Vagina (tissue), 2 donors: ENCODE measurements at regions not wholly inside any gene's neighbourhood (a gene's known extent, or its start where the extent isn't known, plus 50 kb on each side); places are given as distances from the start of the nearest gene placed in this dataset.
"Not testable (repeated sequence)": the region's sequence is repeated elsewhere in the genome, so short reads cannot be mapped to it uniquely, and the experiment has no call there.

Experiments used
- DNase-seq, 2 donors: peaks; one replicate each; pipeline ENCODE4 v3.0.0-alpha.2; 2017; ENCODE audit errors: extremely low spot score in 2 of 2
- H3K27ac ChIP-seq: fragments of 200-600 bp; sonication (generic); one replicate; pipeline ENCODE4 v1.5.1; 2019
- H3K27me3 ChIP-seq: fragments of 200-600 bp; sonication (generic); one replicate; pipeline ENCODE4 v1.5.1; 2019
- H3K36me3 ChIP-seq, 2 donors: fragments of 200-600 bp; sonication (generic); one replicate each; pipeline ENCODE4 v1.5.1; 2017 to 2019
- H3K4me1 ChIP-seq: fragments of 200-600 bp; sonication (generic); one replicate; pipeline ENCODE4 v1.5.1; 2019
- H3K4me3 ChIP-seq, 2 donors: fragments of 200-600 bp; sonication (generic); 1 replicate in 1 of 2; 2 replicates in 1 of 2; pipeline ENCODE4 v1.5.1; 2016 to 2019
- H3K9me3 ChIP-seq: fragments of 200-600 bp; sonication (generic); one replicate; pipeline ENCODE4 v1.5.1; 2019
- POLR2A ChIP-seq, 2 donors: fragments of 450-650 bp; IDR thresholded peaks; one replicate each; pipeline ENCODE4 v1.6.1; 2017; ENCODE audit warnings: antibody characterized with exemption in 2 of 2, mild to moderate bottlenecking in 2 of 2, moderate library complexity in 2 of 2
- POLR2AphosphoS5 ChIP-seq, 2 donors: sonication (generic); formaldehyde crosslinking; IDR thresholded peaks; one replicate each; pipeline ENCODE4 v1.9.0; 2017; ENCODE audit warnings: antibody characterized with exemption in 2 of 2, mild to moderate bottlenecking in 2 of 2, low read depth in 1 of 2; ENCODE audit not compliant: insufficient read depth in 1 of 2
- intact Hi-C: fragments of 100-400 bp; cut with DNase I; formaldehyde crosslinking; loops from one replicate; pipeline ENCODE4 v1.15.1; 2023
- TF ChIP-seq, protein P1 (sequence below), 3 experiments: fragments of 450-650 bp in 2 of 3; fragments of 200-600 bp in 1 of 3; sonication (generic) in 1 of 3; IDR thresholded peaks; one replicate each; pipeline ENCODE4 v1.5.1; 2017 to 2019; ENCODE audit warnings: antibody characterized with exemption in 3 of 3, mild to moderate bottlenecking in 2 of 3, moderate library complexity in 2 of 3

DNA sequence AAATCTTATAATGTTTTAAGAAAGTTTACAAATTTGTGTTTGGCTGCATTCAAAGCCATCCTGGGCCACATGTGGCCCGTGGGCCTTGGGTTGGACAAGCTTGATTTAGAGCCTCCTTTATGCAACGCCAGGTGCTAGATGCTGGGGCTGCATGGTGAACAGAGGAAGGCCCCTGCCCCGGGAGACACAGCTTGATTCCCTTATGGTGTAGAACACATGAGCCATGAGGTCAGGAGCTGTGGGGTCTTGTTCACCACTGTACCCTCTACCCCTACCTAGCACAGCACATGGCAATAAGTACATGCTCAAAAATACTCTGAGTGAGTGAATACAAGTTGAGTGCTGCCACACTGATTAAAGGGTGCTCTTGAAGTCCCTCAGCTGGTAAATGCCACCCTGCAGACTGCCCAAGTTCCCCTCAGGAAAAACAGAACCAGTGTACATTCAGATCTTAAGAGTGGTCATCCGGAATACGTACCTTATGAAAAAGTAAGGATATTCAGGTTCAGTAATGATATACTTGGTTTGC, 71.9 kb downstream of the ARRDC3 start:
- Histone ChIP-seq H3K27ac (peak overlapping the region; percentile 64), H3K4me1 (peaks cover 37% of the 10 kb centered on the region), H3K36me3 (no peaks in the 10 kb centered on the region), H3K4me3 (no peak overlapping the region), H3K27me3 (no peaks in the 10 kb centered on the region), H3K9me3 (no peaks in the 10 kb centered on the region)
- TF ChIP-seq POLR2A (IDR thresholded peaks at IDR 0.05) = no peak
- no peak for TF ChIP-seq POLR2AphosphoS5 (IDR thresholded peaks at IDR 0.05; ENCODE audit: insufficient read depth in 1 of 2, low read depth in 1 of 2)
- TF ChIP-seq, protein P1, sequence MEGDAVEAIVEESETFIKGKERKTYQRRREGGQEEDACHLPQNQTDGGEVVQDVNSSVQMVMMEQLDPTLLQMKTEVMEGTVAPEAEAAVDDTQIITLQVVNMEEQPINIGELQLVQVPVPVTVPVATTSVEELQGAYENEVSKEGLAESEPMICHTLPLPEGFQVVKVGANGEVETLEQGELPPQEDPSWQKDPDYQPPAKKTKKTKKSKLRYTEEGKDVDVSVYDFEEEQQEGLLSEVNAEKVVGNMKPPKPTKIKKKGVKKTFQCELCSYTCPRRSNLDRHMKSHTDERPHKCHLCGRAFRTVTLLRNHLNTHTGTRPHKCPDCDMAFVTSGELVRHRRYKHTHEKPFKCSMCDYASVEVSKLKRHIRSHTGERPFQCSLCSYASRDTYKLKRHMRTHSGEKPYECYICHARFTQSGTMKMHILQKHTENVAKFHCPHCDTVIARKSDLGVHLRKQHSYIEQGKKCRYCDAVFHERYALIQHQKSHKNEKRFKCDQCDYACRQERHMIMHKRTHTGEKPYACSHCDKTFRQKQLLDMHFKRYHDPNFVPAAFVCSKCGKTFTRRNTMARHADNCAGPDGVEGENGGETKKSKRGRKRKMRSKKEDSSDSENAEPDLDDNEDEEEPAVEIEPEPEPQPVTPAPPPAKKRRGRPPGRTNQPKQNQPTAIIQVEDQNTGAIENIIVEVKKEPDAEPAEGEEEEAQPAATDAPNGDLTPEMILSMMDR (IDR thresholded peaks at IDR 0.05) = no peak
- intact Hi-C loops = no loop called here
- no peak for DNase-seq

- H3K27ac ChIP-seq, intact Hi-C loops, H3K9me3 ChIP-seq, H3K36me3 ChIP-seq, DNase-seq, H3K27me3 ChIP-seq, H3K4me3 ChIP-seq: not testable (repeated sequence)
- H3K4me1 ChIP-seq = peaks cover 22% of the 10 kb centered on the region
Observed at GRCh38 chr5:91308157-91308556, 75.0 kb downstream of the ARRDC3 start.

DNA sequence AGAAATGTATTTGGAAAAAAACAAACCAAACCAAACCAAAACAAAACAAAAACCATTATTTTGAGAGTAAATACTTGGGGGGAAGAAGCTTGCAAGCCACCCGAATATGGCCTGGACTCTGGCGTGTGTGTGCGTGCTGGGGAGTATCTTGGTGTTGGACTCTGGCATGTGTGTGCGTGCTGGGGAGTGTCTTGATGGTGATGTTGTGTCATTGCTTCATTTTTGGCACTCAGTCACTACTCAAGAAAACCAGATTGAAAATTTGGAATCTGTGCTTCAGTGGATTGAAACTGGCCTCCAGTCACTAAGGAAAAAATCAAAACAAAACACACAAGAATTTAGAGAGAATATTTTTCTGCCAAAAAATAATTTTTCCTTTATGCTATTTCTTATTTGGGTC, 76.1 kb downstream of the ARRDC3 start:
- Histone ChIP-seq H3K4me1 (peaks cover 12% of the 10 kb centered on the region), H3K27ac (peak overlapping the region; percentile 53), H3K36me3 (no peaks in the 10 kb centered on the region), H3K27me3 (no peaks in the 10 kb centered on the region), H3K9me3 (no peaks in the 10 kb centered on the region), H3K4me3 (no peak overlapping the region)
- TF ChIP-seq POLR2AphosphoS5 (IDR thresholded peaks at IDR 0.05; ENCODE audit: insufficient read depth in 1 of 2, low read depth in 1 of 2) = peak; percentile 14 to 56
- TF ChIP-seq, protein P1 (IDR thresholded peaks at IDR 0.05) = no peak
- intact Hi-C loops = no loop called here
- no peak for DNase-seq

DNA sequence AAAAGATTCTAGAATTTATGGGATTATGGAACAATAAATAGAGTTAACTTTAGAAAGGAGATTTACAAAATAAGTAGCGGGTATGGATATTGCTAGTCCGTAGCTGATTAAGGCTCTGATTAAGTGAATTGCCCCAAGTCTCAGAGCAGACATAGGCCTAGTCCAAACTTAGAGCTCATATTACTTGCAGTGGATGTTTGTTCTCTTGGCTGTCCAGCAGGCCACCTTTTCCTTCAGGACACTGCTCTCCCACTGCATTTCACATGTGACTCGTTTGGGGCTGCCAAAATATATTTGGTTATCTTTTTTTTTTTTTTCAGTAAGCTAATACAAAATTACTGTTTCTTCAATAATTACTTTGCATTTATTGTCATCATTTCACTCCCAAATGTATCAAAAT, 76.6 kb downstream of the ARRDC3 start:
- no peak for TF ChIP-seq POLR2A (IDR thresholded peaks at IDR 0.05)
- TF ChIP-seq POLR2AphosphoS5 (IDR thresholded peaks at IDR 0.05; ENCODE audit: insufficient read depth in 1 of 2, low read depth in 1 of 2) = no peak
- TF ChIP-seq, protein P1 (IDR thresholded peaks at IDR 0.05) = no peak
- intact Hi-C loops = no loop called here
- no peak for DNase-seq

GRCh38 chr5:91305640-91306039, 77.5 kb downstream of the ARRDC3 start:
- DNase-seq = no peak
- intact Hi-C loops = no loop called here
- H3K27ac ChIP-seq = peak overlapping the region; percentile 53
- no peaks in the 10 kb centered on the region for H3K9me3 ChIP-seq
- no peak overlapping the region for H3K4me3 ChIP-seq
- H3K36me3 ChIP-seq = no peaks in the 10 kb centered on the region
- no peaks in the 10 kb centered on the region for H3K27me3 ChIP-seq
- H3K4me1 ChIP-seq = peaks cover 15% of the 10 kb centered on the region
- no peak for TF ChIP-seq POLR2AphosphoS5 (IDR thresholded peaks at IDR 0.05; ENCODE audit: insufficient read depth in 1 of 2, low read depth in 1 of 2)
- TF ChIP-seq, protein P1 (IDR thresholded peaks at IDR 0.05) = no peak
- no peak for TF ChIP-seq POLR2A (IDR thresholded peaks at IDR 0.05)

More for the DNA sequence above, 76.6 kb downstream of the ARRDC3 start:
- no peaks in the 10 kb centered on the region for H3K27me3 ChIP-seq
- H3K27ac ChIP-seq = peak overlapping the region; percentile 53
- no peaks in the 10 kb centered on the region for H3K36me3 ChIP-seq
- peaks cover 13% of the 10 kb centered on the region for H3K4me1 ChIP-seq
- no peak overlapping the region for H3K4me3 ChIP-seq
- H3K9me3 ChIP-seq = no peaks in the 10 kb centered on the region

DNA sequence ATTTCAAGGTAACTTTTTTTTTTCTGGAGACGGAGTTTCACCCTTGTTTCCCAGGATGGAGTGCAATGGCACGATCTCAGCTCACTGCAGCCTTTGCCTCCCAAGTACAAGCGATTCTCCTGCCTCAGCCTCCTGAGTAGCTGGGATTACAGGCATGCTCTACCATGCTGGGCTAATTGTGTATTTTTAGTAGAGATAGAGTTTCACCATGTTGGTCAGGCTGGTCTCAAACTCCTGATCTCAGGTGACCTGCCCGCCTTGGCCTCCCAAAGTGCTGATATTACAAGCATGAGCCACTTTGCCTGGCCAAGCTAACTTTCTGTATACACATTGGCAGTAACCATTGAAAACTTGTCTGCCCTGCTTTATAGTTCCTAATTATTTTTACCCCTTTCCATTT, 79.1 kb downstream of the ARRDC3 start:
- intact Hi-C loops, H3K27ac ChIP-seq, H3K9me3 ChIP-seq, DNase-seq, H3K4me3 ChIP-seq, H3K27me3 ChIP-seq, H3K36me3 ChIP-seq: not testable (repeated sequence)
- peaks cover 16% of the 10 kb centered on the region for H3K4me1 ChIP-seq
